ENCODE measurements at regions not wholly inside any gene's neighbourhood (a gene's known extent, or its start where the extent isn't known, plus 50 kb on each side); places are given as distances from the start of the nearest gene placed in this dataset.

- TF ChIP-seq CTCF (IDR thresholded peaks at IDR 0.05) = no peak
- TF ChIP-seq POLR2A (IDR thresholded peaks at IDR 0.05) = no peak
These were observed 128.2 kb upstream of the RASEF start for GRCh38 chr9:83191154-83191553.
